Pons (tissue), 1 donor: ENCODE measurements at regions not wholly inside any gene's neighbourhood (a gene's known extent, or its start where the extent isn't known, plus 50 kb on each side); places are given as distances from the start of the nearest gene placed in this dataset.

Experiments
- DNase-seq: peaks from one replicate; pipeline ENCODE4 v3.0.0-alpha.2; 2016; ENCODE audit warnings: low spot score

GRCh38 chr2:188720811-188721605 is 253.2 kb upstream of the COL3A1 start:
- DNase-seq, result no peak

DNA sequence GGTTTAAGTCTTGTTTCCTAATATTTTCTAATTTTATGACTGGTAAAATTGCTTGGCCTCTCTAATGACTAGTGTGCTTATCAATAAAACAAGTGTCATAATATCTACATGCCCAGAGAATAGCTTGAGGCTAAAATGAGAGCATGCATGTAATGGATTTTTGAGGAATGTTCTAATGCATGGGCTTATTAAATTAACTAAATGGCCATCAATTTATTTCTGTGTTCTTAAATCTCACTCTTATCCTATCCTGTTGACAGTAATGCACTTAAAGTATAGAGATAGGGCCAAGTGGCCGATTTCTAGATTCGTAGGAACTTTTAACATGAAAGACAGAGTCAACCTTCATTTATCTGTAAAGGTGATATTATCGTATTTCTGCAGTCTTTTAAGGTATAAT is 252.4 kb upstream of the COL3A1 start:
- no peak for DNase-seq

GRCh38 chr2:188725746-188726360 is 248.3 kb upstream of the COL3A1 start:
- DNase-seq, result no peak

GRCh38 chr2:188726626-188727247 is 247.4 kb upstream of the COL3A1 start:
- no peak for DNase-seq

DNA sequence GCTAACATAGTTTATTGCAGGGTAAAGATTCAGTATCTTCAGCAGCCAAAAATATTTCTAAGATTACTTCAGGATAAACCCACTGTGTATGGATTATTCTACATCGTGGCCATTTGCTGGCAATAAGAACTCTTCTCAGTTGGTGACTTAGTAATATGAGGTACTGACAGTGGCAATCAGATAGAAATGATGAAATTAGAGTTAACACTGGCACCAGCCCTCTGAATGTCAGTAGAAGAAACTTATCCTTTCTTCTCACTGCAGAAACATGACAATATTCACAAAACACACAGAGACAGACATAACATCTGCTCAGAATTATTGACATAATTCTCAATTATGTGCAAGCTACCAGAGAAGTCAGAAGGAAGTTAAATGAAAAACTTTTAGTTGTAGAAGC is 246.3 kb upstream of the COL3A1 start:
- DNase-seq, result no peak

DNA sequence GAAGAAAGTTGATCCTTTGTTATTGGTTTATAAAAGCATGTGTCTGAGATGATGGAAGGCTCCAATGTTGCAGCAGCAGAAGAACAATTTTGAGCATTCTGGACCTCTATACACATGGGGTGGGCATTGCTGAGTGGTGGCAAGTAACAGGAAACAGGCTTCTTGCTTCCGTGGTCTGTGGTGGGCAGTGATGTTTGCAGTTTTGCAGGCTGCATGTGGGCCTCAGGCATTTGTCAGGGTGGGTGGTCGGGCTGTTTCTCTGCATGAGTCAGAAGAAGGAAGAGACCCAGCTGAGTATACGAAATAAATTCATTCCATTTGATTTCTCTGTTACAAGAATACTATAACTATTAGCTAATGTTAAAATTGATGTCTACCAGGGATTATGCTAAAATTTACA is 239.5 kb upstream of the COL3A1 start:
- DNase-seq, result no peak

DNA sequence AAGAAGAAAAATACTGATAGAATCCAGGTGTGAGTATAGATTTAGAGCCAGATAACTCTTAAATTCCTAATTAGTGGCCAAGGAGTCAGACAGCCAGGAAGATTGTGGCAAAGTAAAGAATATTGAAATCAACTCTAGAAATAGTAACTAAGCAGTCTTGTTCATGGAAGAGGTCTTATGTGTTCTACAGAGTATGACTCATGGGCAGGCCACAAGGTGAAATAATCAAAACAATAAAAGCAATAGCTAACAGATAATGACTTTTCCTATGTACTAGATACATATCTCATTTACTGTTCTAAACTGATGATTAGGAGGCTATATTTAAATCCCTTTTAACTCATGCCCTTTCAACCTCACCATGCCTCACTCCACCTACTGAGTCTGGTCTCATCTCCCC is 227.4 kb upstream of the COL3A1 start:
- no peak for DNase-seq

GRCh38 chr2:188751816-188752215 is 222.4 kb upstream of the COL3A1 start:
- no peak for DNase-seq

GRCh38 chr2:188752311-188752710 is 221.9 kb upstream of the COL3A1 start:
- DNase-seq, result no peak

- DNase-seq, result no peak
These were observed 212.0 kb upstream of the COL3A1 start for GRCh38 chr2:188762151-188762550.

GRCh38 chr2:188765522-188766470 is 208.4 kb upstream of the COL3A1 start:
- DNase-seq, result no peak

DNA sequence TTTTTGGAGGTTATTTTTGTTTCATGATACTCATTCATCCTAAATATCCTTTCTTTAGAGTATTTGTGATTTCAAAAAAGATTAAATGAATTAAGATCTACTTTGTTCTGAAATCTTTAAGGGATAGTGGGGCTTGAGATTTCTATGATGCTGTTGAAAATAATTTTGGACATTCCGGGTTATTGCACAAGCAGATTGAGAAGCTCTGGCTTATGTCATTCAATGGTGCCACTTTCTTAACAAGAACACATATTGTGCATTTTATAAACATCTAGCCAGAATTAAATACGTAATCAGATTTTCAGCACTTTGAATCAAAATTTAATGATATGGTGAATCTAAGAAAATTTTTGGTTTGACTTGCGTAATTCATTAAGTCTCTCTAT is 207.7 kb upstream of the COL3A1 start:
- DNase-seq, result no peak

DNA sequence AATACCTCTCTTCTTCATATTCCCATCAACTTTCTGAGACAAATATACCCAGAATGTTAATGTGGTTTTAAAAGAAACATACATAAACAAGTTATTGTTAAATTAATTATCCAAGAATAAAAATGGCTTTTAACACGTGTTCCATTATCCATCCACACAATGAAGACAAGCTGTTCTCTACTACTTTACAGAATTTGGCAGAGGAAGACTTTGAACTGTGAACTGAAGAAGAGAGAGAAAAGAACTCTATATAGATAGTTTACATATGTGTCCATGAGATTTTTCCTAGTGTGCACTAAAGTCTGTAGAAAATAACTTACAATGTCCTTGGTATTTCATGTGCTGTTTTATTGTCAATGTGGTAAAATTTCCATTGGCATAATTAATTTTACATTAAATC is 207.0 kb upstream of the COL3A1 start:
- DNase-seq, result no peak

DNA sequence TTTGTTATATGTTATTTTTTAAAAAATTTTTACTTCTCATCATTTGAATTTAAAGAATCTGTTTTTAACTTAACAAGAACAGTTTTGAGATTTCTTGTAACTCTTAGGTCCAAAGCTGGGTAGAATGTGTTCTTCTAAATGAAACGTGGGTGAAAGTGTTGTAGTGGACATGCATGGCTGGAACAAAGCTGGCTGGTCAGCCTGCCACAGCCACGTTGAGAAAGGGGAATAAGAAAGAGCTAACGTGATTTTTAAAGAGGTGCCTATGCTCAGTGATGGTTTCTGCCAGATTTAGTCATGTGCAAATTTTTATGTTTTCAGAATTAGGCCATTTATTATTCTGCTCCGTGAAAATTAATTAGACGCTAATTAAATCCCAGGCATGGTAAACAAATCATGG is 203.9 kb upstream of the COL3A1 start:
- DNase-seq, result no peak

- DNase-seq, result no peak
These were observed 201.1 kb upstream of the COL3A1 start for GRCh38 chr2:188773075-188773474.

DNA sequence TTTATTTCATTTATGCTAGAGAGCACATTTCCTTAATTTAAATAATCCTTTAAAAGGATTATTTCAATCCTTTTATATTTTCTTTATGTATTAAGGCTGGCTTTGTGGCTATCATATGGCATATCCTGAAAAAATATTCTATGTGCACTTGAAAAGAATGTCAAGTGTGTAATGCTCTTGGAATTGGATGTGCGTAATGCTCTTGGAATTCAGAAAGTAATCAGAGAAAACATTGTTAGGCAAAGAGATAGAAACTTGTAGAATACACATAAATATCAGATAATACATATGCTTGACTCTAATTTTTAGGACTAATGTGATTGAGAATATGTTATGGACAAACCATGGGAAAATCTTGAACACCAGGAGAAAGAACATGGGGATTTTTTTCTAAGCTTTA is 197.5 kb upstream of the COL3A1 start:
- no peak for DNase-seq

GRCh38 chr2:188784269-188784762 is 189.9 kb upstream of the COL3A1 start:
- no peak for DNase-seq

DNA sequence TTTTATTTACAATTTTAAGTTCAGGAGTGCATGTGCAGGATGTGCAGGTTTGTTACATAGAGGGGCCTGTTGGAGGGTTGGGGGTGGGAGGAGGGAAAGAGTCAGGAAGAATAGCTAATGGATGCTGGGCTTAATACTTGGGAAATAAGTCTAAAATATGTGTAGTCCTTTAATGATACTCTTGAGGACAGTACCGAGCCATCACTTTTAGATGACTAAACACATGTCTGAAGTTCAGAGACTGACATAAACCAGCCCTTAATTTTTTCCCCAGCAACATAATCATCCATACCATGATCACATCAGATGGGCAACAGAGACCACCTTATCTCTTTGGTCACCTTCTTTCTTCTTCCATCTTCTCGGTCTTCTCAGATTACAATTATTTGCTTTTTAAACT is 189.1 kb upstream of the COL3A1 start:
- DNase-seq, result no peak

- DNase-seq, result no peak
These were observed 188.7 kb upstream of the COL3A1 start for GRCh38 chr2:188785490-188785889.

DNA sequence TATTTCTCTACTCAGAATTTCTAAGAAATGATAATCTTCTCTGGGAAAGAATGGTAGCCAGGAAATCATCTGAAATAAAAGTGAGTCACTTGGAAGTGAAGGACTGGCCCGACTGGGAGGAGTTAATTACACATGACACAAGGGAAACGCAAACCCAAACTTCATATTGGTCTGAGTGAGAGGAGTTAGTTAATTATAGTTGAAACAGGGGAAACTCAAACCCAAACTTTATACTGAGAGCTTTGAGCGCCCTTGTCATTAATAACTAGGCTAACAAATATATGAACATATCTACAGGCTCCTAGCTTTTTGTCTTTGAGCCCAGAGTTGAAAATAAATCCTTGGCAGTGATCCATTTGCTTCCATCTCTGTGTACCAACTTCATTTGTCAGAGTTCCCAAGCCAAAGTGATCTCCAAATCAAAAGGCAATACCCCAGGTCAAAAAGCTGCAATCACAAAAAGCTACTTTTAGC is 187.8 kb upstream of the COL3A1 start:
- DNase-seq, result no peak

DNA sequence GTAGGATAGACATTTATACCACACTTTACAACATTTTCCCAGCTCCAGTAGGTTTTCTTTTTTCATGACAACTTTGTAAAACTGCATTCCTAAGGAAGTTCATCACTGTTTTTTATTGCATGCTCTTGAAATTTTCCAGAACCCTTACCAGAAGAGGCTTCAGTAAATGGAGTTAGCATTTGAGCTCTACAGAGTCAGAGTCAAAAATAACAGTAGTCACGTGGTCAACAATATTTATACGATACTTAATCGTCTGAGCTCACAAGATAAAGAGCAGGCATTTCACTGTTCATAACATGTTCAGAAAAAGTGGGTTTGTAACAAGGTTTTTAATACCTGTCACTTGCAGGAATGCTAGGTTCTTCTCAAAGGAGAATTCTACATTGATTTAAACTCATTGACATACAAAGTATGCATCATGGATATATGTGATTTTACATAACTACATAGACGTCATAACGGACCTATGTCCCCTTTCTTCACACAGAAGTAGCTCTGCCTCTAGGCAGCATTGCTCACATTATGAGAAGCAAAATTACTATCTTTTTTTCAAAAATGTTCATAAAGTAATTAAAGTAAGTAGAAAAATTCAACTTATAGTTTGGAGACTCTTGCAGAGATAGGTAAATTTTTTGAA is 187.0 kb upstream of the COL3A1 start:
- no peak for DNase-seq
